Renal cortex interstitium (tissue), 11 donors: ENCODE measurements at regions not wholly inside any gene's neighbourhood (a gene's known extent, or its start where the extent isn't known, plus 50 kb on each side); places are given as distances from the start of the nearest gene placed in this dataset.
"Not testable (repeated sequence)": the region's sequence is repeated elsewhere in the genome, so short reads cannot be mapped to it uniquely, and the experiment has no call there.

ENCODE experiments used
- DNase-seq, 11 donors: peaks; one replicate each; pipeline ENCODE4 v3.0.0-alpha.2; 2013; ENCODE audit warnings: low read depth in 9 of 11, low spot score in 4 of 11; ENCODE audit errors: extremely low read depth in 1 of 11

- DNase-seq = no peak
Measured at GRCh38 chr7:52254396-52255010, 780.9 kb upstream of the POM121L12 start.

GRCh38 chr7:52253953-52254352 is 781.5 kb upstream of the POM121L12 start:
- DNase-seq = no peak

GRCh38 chr7:52249741-52250140 is 785.7 kb upstream of the POM121L12 start:
- DNase-seq = no peak

- DNase-seq = no peak
Measured at GRCh38 chr7:52247518-52247917, 787.9 kb upstream of the POM121L12 start.

GRCh38 chr7:52243685-52244084 is 791.7 kb upstream of the POM121L12 start:
- DNase-seq = no peak

- no peak for DNase-seq
Measured at GRCh38 chr7:52233248-52233647, 802.2 kb upstream of the POM121L12 start.

GRCh38 chr7:52211930-52212329 is 823.5 kb upstream of the POM121L12 start:
- DNase-seq = no peak

GRCh38 chr7:52209614-52210013 is 825.8 kb upstream of the POM121L12 start:
- DNase-seq = peak in 8 of 11 donors; percentile 1 to 27 (median 6)

- no peak for DNase-seq
Measured at GRCh38 chr7:52197221-52197620, 838.2 kb upstream of the POM121L12 start.

- no peak for DNase-seq
Measured at GRCh38 chr7:52195664-52196063, 839.8 kb upstream of the POM121L12 start.

GRCh38 chr7:52189153-52189778 is 846.2 kb upstream of the POM121L12 start:
- DNase-seq = no peak

GRCh38 chr7:52184006-52184703 is 851.3 kb upstream of the POM121L12 start:
- no peak for DNase-seq

GRCh38 chr7:52179934-52180333 is 855.5 kb upstream of the POM121L12 start:
- no peak for DNase-seq

- no peak for DNase-seq
Measured at GRCh38 chr7:52168085-52168484, 851.5 kb upstream of the COBL start.

GRCh38 chr7:52163311-52163710 is 846.7 kb upstream of the COBL start:
- no peak for DNase-seq

- no peak for DNase-seq
Measured at GRCh38 chr7:52161483-52161882, 844.9 kb upstream of the COBL start.

- not testable (repeated sequence) for DNase-seq
Measured at GRCh38 chr7:52159421-52159820, 842.8 kb upstream of the COBL start.

GRCh38 chr7:52154382-52154781 is 837.8 kb upstream of the COBL start:
- no peak for DNase-seq

GRCh38 chr7:52151559-52151958 is 835.0 kb upstream of the COBL start:
- no peak for DNase-seq

- DNase-seq = no peak
Measured at GRCh38 chr7:52150952-52151351, 834.3 kb upstream of the COBL start.
